Smooth muscle cell (in vitro differentiated cells): ENCODE measurements at regions not wholly inside any gene's neighbourhood (a gene's known extent, or its start where the extent isn't known, plus 50 kb on each side); places are given as distances from the start of the nearest gene placed in this dataset.

Source experiments
- DNase-seq: peaks from one replicate; lab custom pipeline; 2025; ENCODE audit not compliant: unreplicated experiment; lab: John Stamatoyannopoulos, UW
- H2AFZ ChIP-seq: fragments of 200-600 bp; sonication (generic); 2 replicates; pipeline ENCODE4 v1.6.0; 2016; ENCODE audit warnings: antibody characterized with exemption, low read depth, mild to moderate bottlenecking
- H3F3A ChIP-seq: fragments of 200-600 bp; sonication (generic); 2 replicates; pipeline ENCODE4 v1.6.0; 2017; ENCODE audit warnings: antibody characterized with exemption, low read depth
- H3K27ac ChIP-seq: fragments of 200-600 bp; sonication (generic); 2 replicates; pipeline ENCODE4 v1.5.1; 2016; ENCODE audit warnings: low read depth, mild to moderate bottlenecking
- H3K27me3 ChIP-seq: fragments of 200-600 bp; sonication (generic); 2 replicates; pipeline ENCODE4 v1.6.1; 2016; ENCODE audit warnings: low read depth, mild to moderate bottlenecking
- H3K36me3 ChIP-seq: fragments of 200-600 bp; sonication (generic); 2 replicates; pipeline ENCODE4 v1.5.1; 2016; ENCODE audit warnings: low read depth
- H3K4me1 ChIP-seq: fragments of 200-600 bp; sonication (generic); 2 replicates; pipeline ENCODE4 v1.5.1; 2016; ENCODE audit warnings: low read depth
- H3K4me2 ChIP-seq: fragments of 200-600 bp; sonication (generic); 2 replicates; pipeline ENCODE4 v1.6.0; 2016; ENCODE audit warnings: mild to moderate bottlenecking
- H3K4me3 ChIP-seq: fragments of 200-600 bp; sonication (generic); 2 replicates; pipeline ENCODE4 v1.5.1; 2016; ENCODE audit warnings: mild to moderate bottlenecking
- H3K79me2 ChIP-seq: fragments of 200-600 bp; sonication (generic); 2 replicates; pipeline ENCODE4 v1.6.0; 2016; ENCODE audit warnings: low read depth, mild to moderate bottlenecking
- H3K9ac ChIP-seq: fragments of 200-600 bp; sonication (generic); 2 replicates; pipeline ENCODE4 v1.6.0; 2016; ENCODE audit warnings: low read depth
- H3K9me3 ChIP-seq: fragments of 200-600 bp; sonication (generic); replicated peaks from 2 replicates; pipeline ENCODE4 v1.5.1; 2016; ENCODE audit warnings: low read depth
- H4K20me1 ChIP-seq: fragments of 200-600 bp; sonication (generic); 2 replicates; pipeline ENCODE4 v1.6.0; 2016; ENCODE audit warnings: low read depth
- CTCF ChIP-seq: fragments of 200-600 bp; sonication (generic); IDR thresholded peaks from 2 replicates; pipeline ENCODE4 v1.5.1; 2017; ENCODE audit warnings: borderline replicate concordance, mild to moderate bottlenecking, antibody characterized with exemption; ENCODE audit not compliant: insufficient read depth, poor library complexity, severe bottlenecking
- WGBS: methylation state at CpG from one replicate; pipeline ENCODE4 v1.1.7; 2016; ENCODE audit warnings: low lambda C conversion rate; 5-methylcytosine and 5-hydroxymethylcytosine counted together

GRCh38 chr1:87927391-87928280 is 599.0 kb downstream of the LMO4 start:
- Histone ChIP-seq H3K4me3 (no peak overlapping the region), H3K79me2 (no peaks in the 10 kb centered on the region), H3K9me3 (no peaks in the 10 kb centered on the region), H3K27me3 (no peaks in the 10 kb centered on the region), H3K27ac (no peak overlapping the region), H3K36me3 (no peaks in the 10 kb centered on the region), H3F3A (no peaks in the 10 kb centered on the region), H2AFZ (no peak overlapping the region), H3K4me1 (no peaks in the 10 kb centered on the region), H3K9ac (no peak overlapping the region), H3K4me2 (no peak overlapping the region), H4K20me1 (no peaks in the 10 kb centered on the region)
- WGBS = 59% methylated on average over 3 of the region's 3 CpGs
- DNase-seq = no peak
- TF ChIP-seq CTCF = no peak

- no peaks in the 10 kb centered on the region for H3K79me2 ChIP-seq
- no peak for TF ChIP-seq CTCF
- no peak overlapping the region for H2AFZ ChIP-seq
- no peaks in the 10 kb centered on the region for H3K9me3 ChIP-seq
- H3K4me1 ChIP-seq = no peaks in the 10 kb centered on the region
- no peaks in the 10 kb centered on the region for H3F3A ChIP-seq
- 88% methylated on average over 1 of the region's 1 CpG for WGBS
- no peak overlapping the region for H3K4me3 ChIP-seq
- no peak overlapping the region for H3K27ac ChIP-seq
- DNase-seq = no peak
- H3K36me3 ChIP-seq = no peaks in the 10 kb centered on the region
- H4K20me1 ChIP-seq = no peaks in the 10 kb centered on the region
- H3K4me2 ChIP-seq = no peak overlapping the region
- H3K27me3 ChIP-seq = no peaks in the 10 kb centered on the region
- H3K9ac ChIP-seq = no peak overlapping the region
Observed at GRCh38 chr1:87928623-87929022, 599.9 kb downstream of the LMO4 start.

GRCh38 chr1:87929906-87930305 is 601.2 kb downstream of the LMO4 start:
- Histone ChIP-seq H3K27ac (no peak overlapping the region), H3F3A (no peaks in the 10 kb centered on the region), H3K27me3 (no peaks in the 10 kb centered on the region), H2AFZ (no peak overlapping the region), H3K4me2 (no peak overlapping the region), H3K9ac (no peak overlapping the region), H3K36me3 (no peaks in the 10 kb centered on the region), H3K79me2 (no peaks in the 10 kb centered on the region), H3K4me3 (no peak overlapping the region), H3K9me3 (no peaks in the 10 kb centered on the region), H3K4me1 (no peaks in the 10 kb centered on the region), H4K20me1 (no peaks in the 10 kb centered on the region)
- no peak for TF ChIP-seq CTCF
- no peak for DNase-seq
- WGBS = 70% methylated on average over 1 of the region's 1 CpG

GRCh38 chr1:87930796-87931195 is 602.1 kb downstream of the LMO4 start:
- Histone ChIP-seq H3K4me3 (no peak overlapping the region), H3K79me2 (no peaks in the 10 kb centered on the region), H3K9ac (no peak overlapping the region), H3F3A (no peaks in the 10 kb centered on the region), H4K20me1 (no peaks in the 10 kb centered on the region), H3K27ac (no peak overlapping the region), H2AFZ (no peak overlapping the region), H3K4me1 (no peaks in the 10 kb centered on the region), H3K9me3 (no peaks in the 10 kb centered on the region), H3K4me2 (no peak overlapping the region), H3K27me3 (no peaks in the 10 kb centered on the region), H3K36me3 (no peaks in the 10 kb centered on the region)
- no peak for TF ChIP-seq CTCF
- 38% methylated on average over 1 of the region's 1 CpG for WGBS
- no peak for DNase-seq
